DOHH2 (cell line): ENCODE measurements at regions not wholly inside any gene's neighbourhood (a gene's known extent, or its start where the extent isn't known, plus 50 kb on each side); places are given as distances from the start of the nearest gene placed in this dataset.

Source experiments
- H3F3A ChIP-seq: fragments of 200-600 bp; sonication (generic), shearing (Covaris generic); 2 replicates; pipeline ENCODE4 v1.6.0; 2016; ENCODE audit warnings: antibody characterized with exemption, mild to moderate bottlenecking; ENCODE audit not compliant: control insufficient read depth, insufficient read depth
- H3K27ac ChIP-seq: fragments of 200-600 bp; sonication (generic); 2 replicates; pipeline ENCODE4 v1.5.1; 2014; ENCODE audit warnings: low read depth, mild to moderate bottlenecking, low read length, moderate library complexity
- H3K27me3 ChIP-seq: fragments of 200-600 bp; sonication (generic); 2 replicates; pipeline ENCODE4 v1.6.1; 2014; ENCODE audit warnings: mild to moderate bottlenecking, low read length, mixed read lengths; ENCODE audit not compliant: control insufficient read depth
- H3K36me3 ChIP-seq: fragments of 200-600 bp; sonication (generic); 2 replicates; pipeline ENCODE4 v1.6.1; 2014; ENCODE audit warnings: mild to moderate bottlenecking, low read length, moderate library complexity, mixed read lengths; ENCODE audit not compliant: control insufficient read depth
- H3K4me1 ChIP-seq: fragments of 200-600 bp; sonication (generic); 2 replicates; pipeline ENCODE4 v1.6.1; 2014; ENCODE audit warnings: mild to moderate bottlenecking, low read length, mixed read lengths; ENCODE audit not compliant: control insufficient read depth
- H3K4me2 ChIP-seq: fragments of 200-600 bp; sonication (generic); 2 replicates; pipeline ENCODE4 v1.6.0; 2014; ENCODE audit warnings: mild to moderate bottlenecking, low read length, moderate library complexity
- H3K4me3 ChIP-seq: fragments of 200-600 bp; sonication (generic); 2 replicates; pipeline ENCODE4 v1.5.1; 2014; ENCODE audit warnings: mild to moderate bottlenecking, low read length, mixed read lengths
- H3K79me2 ChIP-seq: fragments of 200-600 bp; sonication (generic); 2 replicates; pipeline ENCODE4 v1.6.1; 2014; ENCODE audit warnings: mild to moderate bottlenecking, low read length, mixed read lengths; ENCODE audit not compliant: control insufficient read depth
- H3K9me2 ChIP-seq: fragments of 200-600 bp; sonication (generic); replicated peaks from 2 replicates; pipeline ENCODE4 v1.6.1; 2014; ENCODE audit warnings: mild to moderate bottlenecking, low read length, mixed read lengths; ENCODE audit not compliant: control insufficient read depth
- H3K9me3 ChIP-seq: fragments of 200-600 bp; sonication (generic); 2 replicates; pipeline ENCODE4 v1.6.1; 2014; ENCODE audit warnings: antibody characterized with exemption, low read length, mixed read lengths; ENCODE audit not compliant: control insufficient read depth, insufficient read depth
- H4K20me1 ChIP-seq: fragments of 200-600 bp; sonication (generic); 2 replicates; pipeline ENCODE4 v1.6.0; 2014; ENCODE audit warnings: low read depth, mild to moderate bottlenecking, antibody characterized with exemption, low read length, moderate library complexity; ENCODE audit not compliant: control insufficient read depth, insufficient read depth
- CTCF ChIP-seq: fragments of 200-600 bp; sonication (generic); IDR thresholded peaks from one replicate; pipeline ENCODE4 v1.5.1; 2014; ENCODE audit warnings: antibody characterized with exemption, mild to moderate bottlenecking, low read depth, low read length; ENCODE audit not compliant: poor library complexity, severe bottlenecking
- EZH2phosphoT487 ChIP-seq: fragments of 200-600 bp; sonication (generic); IDR thresholded peaks from 2 replicates; pipeline ENCODE4 v1.6.1; 2017; ENCODE audit warnings: borderline replicate concordance, mild to moderate bottlenecking, antibody characterized with exemption, low read length, moderate library complexity, mixed read lengths

- no peaks in the 10 kb centered on the region for H3K36me3 ChIP-seq
- no peaks in the 10 kb centered on the region for H3K4me1 ChIP-seq
- H3K9me3 ChIP-seq: no peaks in the 10 kb centered on the region
- H3K4me3 ChIP-seq: no peak overlapping the region
- no peaks in the 10 kb centered on the region for H3K27me3 ChIP-seq
- TF ChIP-seq EZH2phosphoT487 (no peak), CTCF (no peak)
- H3K9me2 ChIP-seq: no peaks in the 10 kb centered on the region
- H3K79me2 ChIP-seq: no peaks in the 10 kb centered on the region
- H3K4me2 ChIP-seq: no peak overlapping the region
- no peak overlapping the region for H3K27ac ChIP-seq
- H4K20me1 ChIP-seq: no peaks in the 10 kb centered on the region
- H3F3A ChIP-seq: no peaks in the 10 kb centered on the region
Observed at GRCh38 chr14:30006695-30007094, 79.0 kb upstream of the PRKD1 start.

- Histone ChIP-seq H3K4me2 (no peak overlapping the region), H3K79me2 (no peaks in the 10 kb centered on the region), H3K4me1 (no peaks in the 10 kb centered on the region), H3F3A (no peaks in the 10 kb centered on the region), H3K27ac (no peak overlapping the region), H3K36me3 (no peaks in the 10 kb centered on the region), H3K9me3 (no peaks in the 10 kb centered on the region), H4K20me1 (no peaks in the 10 kb centered on the region), H3K4me3 (no peak overlapping the region), H3K27me3 (no peaks in the 10 kb centered on the region), H3K9me2 (no peaks in the 10 kb centered on the region)
- TF ChIP-seq EZH2phosphoT487 (no peak), CTCF (no peak)
Observed at GRCh38 chr14:30015489-30015888, 87.8 kb upstream of the PRKD1 start.

- Histone ChIP-seq H3K9me2 (no peaks in the 10 kb centered on the region), H3K4me1 (no peaks in the 10 kb centered on the region), H3K27me3 (no peaks in the 10 kb centered on the region), H3K79me2 (no peaks in the 10 kb centered on the region), H3K27ac (no peak overlapping the region), H3K4me3 (no peak overlapping the region), H3K4me2 (no peak overlapping the region), H4K20me1 (no peaks in the 10 kb centered on the region), H3F3A (no peaks in the 10 kb centered on the region), H3K36me3 (no peaks in the 10 kb centered on the region), H3K9me3 (no peaks in the 10 kb centered on the region)
- TF ChIP-seq EZH2phosphoT487: no peak
- no peak for TF ChIP-seq CTCF
Observed at GRCh38 chr14:30016002-30016401, 88.4 kb upstream of the PRKD1 start.
